ENCODE measurements at regions not wholly inside any gene's neighbourhood (a gene's known extent, or its start where the extent isn't known, plus 50 kb on each side); places are given as distances from the start of the nearest gene placed in this dataset.

- Histone ChIP-seq H3K27me3 (ENCODE audit: low read length) (no peaks in the 10 kb centered on the region), H3K9me2 (replicated peaks; ENCODE audit: insufficient read depth, low read length) (no peaks in the 10 kb centered on the region), H3F3A (ENCODE audit: insufficient read depth) (no peaks in the 10 kb centered on the region)
Measured at GRCh38 chr4:106704253-106704870, 331.8 kb downstream of the DKK2 start.

GRCh38 chr4:106700321-106700720, 331.7 kb upstream of the GIMD1 start:
- H3K4me3 ChIP-seq (ENCODE audit: insufficient read depth, low read length, poor library complexity, severe bottlenecking), result no peak overlapping the region
- H3K27me3 ChIP-seq (ENCODE audit: low read length), result no peaks in the 10 kb centered on the region
- TF ChIP-seq EZH2phosphoT487 (conservative IDR thresholded peaks at IDR 0.05; ENCODE audit: low read length) (no peak), CTCF (IDR thresholded peaks at IDR 0.05; ENCODE audit: insufficient read depth, low read length, poor library complexity, severe bottlenecking) (no peak)
- H3K27ac ChIP-seq (ENCODE audit: low read depth, low read length), result no peak overlapping the region
- no peaks in the 10 kb centered on the region for H4K20me1 ChIP-seq (ENCODE audit: low read depth, low read length)
- H3K9me2 ChIP-seq (replicated peaks; ENCODE audit: insufficient read depth, low read length), result no peaks in the 10 kb centered on the region
- no peaks in the 10 kb centered on the region for H3K36me3 ChIP-seq (ENCODE audit: low read length)
- no peaks in the 10 kb centered on the region for H3K79me2 ChIP-seq (ENCODE audit: insufficient read depth, low read length)
- no peak overlapping the region for H2AFZ ChIP-seq (ENCODE audit: low read depth, low read length, severe bottlenecking)
- no peak overlapping the region for H3K9ac ChIP-seq (ENCODE audit: low read length)
- H3K4me2 ChIP-seq (ENCODE audit: low read depth, low read length, poor library complexity, severe bottlenecking), result no peak overlapping the region
- no peaks in the 10 kb centered on the region for H3K9me3 ChIP-seq (ENCODE audit: insufficient read depth, low read length)
- no peaks in the 10 kb centered on the region for H3F3A ChIP-seq (ENCODE audit: insufficient read depth)

More at GRCh38 chr4:106704253-106704870, 331.8 kb downstream of the DKK2 start:
- Histone ChIP-seq H3K9ac (ENCODE audit: low read length) (no peak overlapping the region), H3K36me3 (ENCODE audit: low read length) (no peaks in the 10 kb centered on the region), H3K79me2 (ENCODE audit: insufficient read depth, low read length) (no peaks in the 10 kb centered on the region), H3K4me2 (ENCODE audit: low read depth, low read length, poor library complexity, severe bottlenecking) (no peak overlapping the region), H2AFZ (ENCODE audit: low read depth, low read length, severe bottlenecking) (no peak overlapping the region), H4K20me1 (ENCODE audit: low read depth, low read length) (no peaks in the 10 kb centered on the region), H3K4me3 (ENCODE audit: insufficient read depth, low read length, poor library complexity, severe bottlenecking) (no peak overlapping the region), H3K9me3 (ENCODE audit: insufficient read depth, low read length) (no peaks in the 10 kb centered on the region), H3K27ac (ENCODE audit: low read depth, low read length) (no peak overlapping the region)
- TF ChIP-seq CTCF (IDR thresholded peaks at IDR 0.05; ENCODE audit: insufficient read depth, low read length, poor library complexity, severe bottlenecking), result no peak
- TF ChIP-seq EZH2phosphoT487 (conservative IDR thresholded peaks at IDR 0.05; ENCODE audit: low read length), result no peak

GRCh38 chr4:106698621-106699195, 330.1 kb upstream of the GIMD1 start:
- H3F3A ChIP-seq (ENCODE audit: insufficient read depth), result no peaks in the 10 kb centered on the region
- no peaks in the 10 kb centered on the region for H3K9me3 ChIP-seq (ENCODE audit: insufficient read depth, low read length)
- H3K79me2 ChIP-seq (ENCODE audit: insufficient read depth, low read length), result no peaks in the 10 kb centered on the region
- no peaks in the 10 kb centered on the region for H3K9me2 ChIP-seq (replicated peaks; ENCODE audit: insufficient read depth, low read length)
- no peak overlapping the region for H3K4me2 ChIP-seq (ENCODE audit: low read depth, low read length, poor library complexity, severe bottlenecking)
- no peak overlapping the region for H3K4me3 ChIP-seq (ENCODE audit: insufficient read depth, low read length, poor library complexity, severe bottlenecking)
- H3K27me3 ChIP-seq (ENCODE audit: low read length), result no peaks in the 10 kb centered on the region
- no peak overlapping the region for H2AFZ ChIP-seq (ENCODE audit: low read depth, low read length, severe bottlenecking)
- TF ChIP-seq EZH2phosphoT487 (conservative IDR thresholded peaks at IDR 0.05; ENCODE audit: low read length) (no peak), CTCF (IDR thresholded peaks at IDR 0.05; ENCODE audit: insufficient read depth, low read length, poor library complexity, severe bottlenecking) (no peak)
- H4K20me1 ChIP-seq (ENCODE audit: low read depth, low read length), result no peaks in the 10 kb centered on the region
- no peak overlapping the region for H3K27ac ChIP-seq (ENCODE audit: low read depth, low read length)
- no peak overlapping the region for H3K9ac ChIP-seq (ENCODE audit: low read length)
- no peaks in the 10 kb centered on the region for H3K36me3 ChIP-seq (ENCODE audit: low read length)

All from SU-DHL-6 (cell line).